GM12874 (cell line): ENCODE measurements at regions not wholly inside any gene's neighbourhood (a gene's known extent, or its start where the extent isn't known, plus 50 kb on each side); places are given as distances from the start of the nearest gene placed in this dataset.

Experiments used
- TF ChIP-seq, protein P1 (sequence below): IDR thresholded peaks from 2 replicates; pipeline ENCODE4 v1.5.1; 2011; ENCODE audit warnings: low read depth, mild to moderate bottlenecking, control low read depth, low read length, moderate library complexity; ENCODE audit not compliant: insufficient read depth

DNA sequence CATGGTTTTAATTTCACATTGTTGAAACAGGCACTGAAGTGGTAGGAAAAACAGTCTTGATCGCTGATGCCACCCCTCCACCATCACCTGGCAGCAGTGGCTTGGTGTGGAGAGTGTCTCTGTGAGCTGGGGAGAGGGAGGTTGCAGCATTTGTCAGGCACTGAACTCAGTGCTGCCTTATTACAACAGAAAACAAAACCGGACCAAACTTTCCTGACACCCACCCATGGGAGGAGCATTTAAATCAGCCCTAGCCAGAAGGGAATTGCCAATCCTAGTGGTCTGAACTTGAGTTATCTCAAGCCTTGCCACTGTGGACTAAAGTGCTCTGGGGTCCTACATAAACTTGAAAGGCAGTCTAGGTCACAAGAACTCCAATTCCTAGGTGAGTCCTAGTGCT, 103.0 kb upstream of the LGALSL start:
- TF ChIP-seq, protein P1, sequence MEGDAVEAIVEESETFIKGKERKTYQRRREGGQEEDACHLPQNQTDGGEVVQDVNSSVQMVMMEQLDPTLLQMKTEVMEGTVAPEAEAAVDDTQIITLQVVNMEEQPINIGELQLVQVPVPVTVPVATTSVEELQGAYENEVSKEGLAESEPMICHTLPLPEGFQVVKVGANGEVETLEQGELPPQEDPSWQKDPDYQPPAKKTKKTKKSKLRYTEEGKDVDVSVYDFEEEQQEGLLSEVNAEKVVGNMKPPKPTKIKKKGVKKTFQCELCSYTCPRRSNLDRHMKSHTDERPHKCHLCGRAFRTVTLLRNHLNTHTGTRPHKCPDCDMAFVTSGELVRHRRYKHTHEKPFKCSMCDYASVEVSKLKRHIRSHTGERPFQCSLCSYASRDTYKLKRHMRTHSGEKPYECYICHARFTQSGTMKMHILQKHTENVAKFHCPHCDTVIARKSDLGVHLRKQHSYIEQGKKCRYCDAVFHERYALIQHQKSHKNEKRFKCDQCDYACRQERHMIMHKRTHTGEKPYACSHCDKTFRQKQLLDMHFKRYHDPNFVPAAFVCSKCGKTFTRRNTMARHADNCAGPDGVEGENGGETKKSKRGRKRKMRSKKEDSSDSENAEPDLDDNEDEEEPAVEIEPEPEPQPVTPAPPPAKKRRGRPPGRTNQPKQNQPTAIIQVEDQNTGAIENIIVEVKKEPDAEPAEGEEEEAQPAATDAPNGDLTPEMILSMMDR = no peak

DNA sequence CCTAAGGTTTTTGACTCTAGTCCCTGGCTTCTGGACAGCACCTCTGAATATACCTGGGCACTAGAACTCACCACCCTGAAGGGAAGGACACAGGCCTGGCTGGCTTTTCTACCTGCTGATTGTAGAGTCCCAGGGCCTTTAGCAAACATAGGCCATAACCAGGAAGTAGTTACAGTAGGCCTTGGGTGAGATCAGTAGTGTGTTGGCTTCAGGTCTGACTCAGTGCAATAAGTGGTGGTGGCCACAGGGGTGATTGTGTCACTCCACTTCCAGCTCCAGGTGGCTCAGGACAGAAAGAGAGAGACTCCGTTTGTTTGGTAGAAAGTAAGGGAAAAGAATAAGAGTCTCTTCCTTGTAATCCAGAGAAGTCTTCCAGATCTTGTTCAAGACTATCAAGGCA, 101.7 kb upstream of the LGALSL start:
- TF ChIP-seq, protein P1 = no peak

DNA sequence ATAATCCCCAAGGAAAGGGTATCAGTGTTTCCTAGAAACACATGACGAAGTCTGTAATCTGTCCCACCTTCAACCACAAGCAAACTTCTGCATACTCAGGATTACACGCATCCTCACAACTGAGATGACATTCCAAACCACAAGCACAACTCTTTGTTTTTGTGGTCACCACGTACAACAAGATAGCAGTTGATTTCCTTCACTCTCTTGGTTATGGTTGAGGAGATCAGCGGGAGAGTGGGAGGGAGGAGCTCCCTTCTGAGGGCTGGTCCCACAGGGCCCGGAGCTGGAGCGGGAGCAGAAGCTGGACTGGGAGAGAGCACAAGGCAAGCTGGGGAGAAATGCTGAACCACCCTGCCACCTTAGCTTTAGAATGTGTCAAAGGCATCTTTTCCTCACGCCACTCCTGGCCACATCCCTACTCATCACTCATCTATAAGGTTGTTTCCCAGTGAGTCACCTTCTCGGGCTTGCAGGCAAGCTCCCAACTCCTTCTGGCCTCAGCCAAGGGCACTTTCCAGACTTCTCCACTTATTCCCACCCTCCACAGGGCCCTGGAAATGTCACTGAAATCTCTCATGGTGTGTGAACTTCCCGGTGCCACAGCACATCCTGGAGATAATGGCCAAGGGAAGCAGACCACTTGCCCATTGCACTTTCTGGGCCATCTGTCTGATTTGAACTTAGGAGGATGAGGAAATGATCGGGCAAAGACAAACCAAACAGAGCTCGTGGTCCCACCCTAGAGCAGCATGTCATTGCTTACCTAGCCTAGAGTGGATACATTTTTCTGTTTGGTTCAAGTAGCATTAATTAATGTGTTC, 98.9 kb upstream of the LGALSL start:
- TF ChIP-seq, protein P1 = no peak

DNA sequence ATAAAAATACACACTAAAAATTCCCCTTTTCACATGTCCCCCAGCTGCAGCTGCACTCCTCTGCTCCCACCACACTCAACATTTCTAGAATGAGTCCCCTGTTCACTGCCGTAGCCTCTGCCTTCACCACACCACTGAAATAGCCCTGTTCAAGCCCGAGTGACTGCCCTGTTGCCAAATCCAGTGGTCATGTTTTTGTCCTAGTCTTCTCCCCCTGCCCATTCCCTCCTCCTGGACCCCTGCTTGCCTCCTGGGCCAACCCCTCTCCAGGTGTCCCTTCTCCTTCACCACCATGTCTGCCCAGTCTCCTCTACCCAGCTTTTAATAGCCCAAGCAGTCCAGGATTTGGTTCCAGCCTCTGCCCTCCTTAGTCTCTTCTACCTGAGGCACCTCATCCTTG, 97.1 kb upstream of the LGALSL start:
- TF ChIP-seq, protein P1 = no peak

DNA sequence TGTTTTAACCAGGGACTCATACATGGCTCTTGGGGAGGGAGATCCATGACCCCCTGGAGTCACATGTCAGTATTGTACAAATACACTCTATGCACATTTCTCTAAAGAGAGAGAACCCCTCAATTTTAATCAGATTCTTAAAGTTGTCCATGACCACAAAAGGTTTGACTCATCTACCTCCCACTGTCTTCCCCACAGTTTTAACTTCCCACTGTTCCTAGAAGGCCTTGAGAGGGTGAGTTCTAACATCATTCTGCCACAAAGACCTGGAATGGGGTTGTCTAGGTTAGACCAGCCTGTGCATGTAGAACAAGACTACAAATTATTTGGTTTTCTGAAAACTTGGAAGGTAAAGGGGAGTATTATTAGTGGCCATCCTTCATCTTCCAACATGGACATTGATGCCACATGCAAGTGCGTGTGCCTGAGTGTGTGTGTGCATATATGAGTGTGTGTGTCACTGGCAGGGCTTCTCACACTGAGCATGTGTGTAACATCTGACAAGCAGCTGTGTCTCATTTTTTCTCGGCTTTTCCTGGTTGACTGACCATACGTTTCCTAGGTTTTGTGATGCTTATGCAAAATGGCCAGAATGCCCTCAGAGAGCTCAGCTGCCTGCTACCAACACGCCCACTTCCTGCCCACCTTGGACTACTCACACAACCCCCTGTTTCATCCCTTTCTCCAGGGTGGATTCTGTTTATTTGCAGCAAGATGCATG, 94.6 kb upstream of the LGALSL start:
- TF ChIP-seq, protein P1 = no peak

DNA sequence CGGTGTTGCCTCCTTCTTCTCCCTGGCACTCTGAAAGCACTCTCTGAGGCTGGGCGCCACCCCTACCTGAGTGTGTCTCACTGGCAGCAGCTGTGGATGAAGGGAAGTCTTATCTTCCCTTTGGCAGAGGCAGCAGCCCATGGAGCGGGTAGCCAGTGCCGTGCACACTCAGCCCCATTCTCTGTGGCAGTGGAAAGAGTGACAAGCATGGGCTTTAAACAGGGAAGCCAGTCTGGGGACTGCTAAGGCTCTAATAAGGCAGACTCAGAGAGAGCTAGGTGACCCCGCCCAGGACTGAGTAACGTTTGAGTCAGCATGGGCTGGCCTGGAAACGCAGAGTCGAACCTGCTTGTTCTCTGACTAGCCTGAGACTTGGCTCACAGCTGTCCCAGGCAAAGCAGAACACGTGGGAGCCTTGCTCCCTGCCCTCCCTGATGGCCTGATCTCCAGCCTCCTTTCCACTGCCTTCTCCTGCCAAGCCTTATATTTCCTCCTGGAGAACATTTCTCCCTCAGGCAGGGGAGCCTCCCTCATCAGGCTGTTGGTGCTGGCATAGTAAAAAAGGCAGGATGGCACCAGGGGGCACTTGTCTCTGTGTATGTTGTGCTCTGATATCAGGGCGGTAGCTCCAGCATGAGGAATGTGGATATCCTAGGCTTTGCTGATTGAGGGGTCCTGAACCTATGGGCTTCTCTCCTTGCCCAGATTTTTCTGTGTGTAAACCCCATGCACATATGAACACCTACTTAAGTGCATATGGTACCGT, 93.9 kb upstream of the LGALSL start:
- TF ChIP-seq, protein P1 = no peak
